Stomach (tissue), 8 donors: ENCODE measurements at regions not wholly inside any gene's neighbourhood (a gene's known extent, or its start where the extent isn't known, plus 50 kb on each side); places are given as distances from the start of the nearest gene placed in this dataset.

Source experiments
- DNase-seq, 2 donors: peaks; one replicate each; pipeline versions ENCODE4 v3.0.0 to v3.0.0-alpha.2; 2013 to 2019
- H3K27ac ChIP-seq, 5 donors: fragments of 200-600 bp in 4 of 5; sonication (generic) in 4 of 5; one replicate each; pipeline ENCODE4 v1.5.1; 2013 to 2019; ENCODE audit warnings: mild to moderate bottlenecking in 1 of 5, moderate library complexity in 1 of 5
- H3K27me3 ChIP-seq, 3 donors: fragments of 200-600 bp; sonication (generic); one replicate each; pipeline ENCODE4 v1.5.1; 2017 to 2019; ENCODE audit warnings: mixed run types in 1 of 3
- H3K36me3 ChIP-seq, 4 donors: fragments of 200-600 bp; sonication (generic); 1 replicate in 3 of 4; 2 replicates in 1 of 4; pipeline ENCODE4 v1.5.1; 2016 to 2019
- H3K4me1 ChIP-seq, 4 donors: fragments of 200-600 bp; sonication (generic); one replicate each; pipeline ENCODE4 v1.5.1; 2016 to 2019
- H3K4me3 ChIP-seq, 4 donors: fragments of 200-600 bp; sonication (generic) in 3 of 4; one replicate each; pipeline ENCODE4 v1.5.1; 2016 to 2019; ENCODE audit warnings: mild to moderate bottlenecking in 1 of 4
- H3K9me3 ChIP-seq, 4 donors: fragments of 200-600 bp; sonication (generic); one replicate each; pipeline ENCODE4 v1.5.1; 2016 to 2019
- CTCF ChIP-seq, 7 experiments: fragments of 450-650 bp in 4 of 7; fragments of 200-600 bp in 3 of 7; sonication (generic) in 3 of 7; IDR thresholded peaks; one replicate each; pipeline ENCODE4 v1.5.1; 2016 to 2019; ENCODE audit warnings: antibody characterized with exemption in 7 of 7, control low read depth in 2 of 7, mild to moderate bottlenecking in 1 of 7
- EP300 ChIP-seq: sonication (generic); formaldehyde crosslinking; IDR thresholded peaks from one replicate; pipeline ENCODE4 v1.6.1; 2017; ENCODE audit warnings: antibody characterized with exemption
- POLR2A ChIP-seq, 4 donors: fragments of 450-650 bp; IDR thresholded peaks; one replicate each; pipeline ENCODE4 v1.6.1; 2016; ENCODE audit warnings: antibody characterized with exemption in 4 of 4, control low read depth in 2 of 4, mild to moderate bottlenecking in 1 of 4, moderate library complexity in 1 of 4
- POLR2AphosphoS5 ChIP-seq, 3 donors: sonication (generic); formaldehyde crosslinking; IDR thresholded peaks; one replicate each; pipeline ENCODE4 v1.6.1; 2016; ENCODE audit warnings: antibody characterized with exemption in 3 of 3
- WGBS, 5 donors: extraction: QIAGEN DNeasy Blood & Tissue Kit in 3 of 5; methylation state at CpG; one replicate each; pipeline versions ENCODE4 v1.1.5 to v1.1.7; 2013 to 2018; 5-methylcytosine and 5-hydroxymethylcytosine counted together
- intact Hi-C: fragments of 100-400 bp; cut with DNase I; formaldehyde crosslinking; loops from one replicate; pipeline ENCODE4 v1.15.1; 2023; ENCODE audit warnings: low total_unique reads
- donor health status: healthy with polysubstance abuse.
- donor health status: Bipolar disorder and iron deficiency.
- donor health status: healthy.

DNA sequence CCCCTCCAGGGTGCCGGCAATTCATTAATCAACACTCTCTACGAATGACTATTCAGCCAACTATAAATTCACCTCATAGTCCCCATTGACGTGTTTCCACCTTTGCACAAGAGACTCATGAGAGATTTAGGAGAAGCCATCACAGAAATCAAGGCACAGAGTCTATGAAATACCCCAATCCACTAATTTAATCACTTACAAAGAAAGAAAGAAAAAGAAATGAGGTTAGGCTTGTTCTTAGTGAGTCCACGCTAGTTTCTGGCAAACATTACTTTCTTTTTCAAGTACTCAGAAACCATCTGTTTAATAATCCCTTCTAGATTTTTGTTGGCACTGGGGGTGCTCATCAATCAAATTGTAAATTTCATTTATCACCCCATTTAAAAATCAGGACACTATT, 125.2 kb upstream of the ADPGK start:
- Histone ChIP-seq H3K27me3 (no peaks in the 10 kb centered on the region), H3K27ac (no peak overlapping the region), H3K9me3 (no peaks in the 10 kb centered on the region), H3K4me1 (no peaks in the 10 kb centered on the region), H3K4me3 (no peak overlapping the region), H3K36me3 (no peaks in the 10 kb centered on the region)
- TF ChIP-seq POLR2A (IDR thresholded peaks at IDR 0.05) (no peak), EP300 (no peak), CTCF (IDR thresholded peaks at IDR 0.05) (no peak), POLR2AphosphoS5 (IDR thresholded peaks at IDR 0.05) (no peak)
- 68 to 81% (median 74%) methylated on average over 4 of the region's 4 CpGs for WGBS, 5 donors
- intact Hi-C loops: no loop called here
- DNase-seq: no peak

DNA sequence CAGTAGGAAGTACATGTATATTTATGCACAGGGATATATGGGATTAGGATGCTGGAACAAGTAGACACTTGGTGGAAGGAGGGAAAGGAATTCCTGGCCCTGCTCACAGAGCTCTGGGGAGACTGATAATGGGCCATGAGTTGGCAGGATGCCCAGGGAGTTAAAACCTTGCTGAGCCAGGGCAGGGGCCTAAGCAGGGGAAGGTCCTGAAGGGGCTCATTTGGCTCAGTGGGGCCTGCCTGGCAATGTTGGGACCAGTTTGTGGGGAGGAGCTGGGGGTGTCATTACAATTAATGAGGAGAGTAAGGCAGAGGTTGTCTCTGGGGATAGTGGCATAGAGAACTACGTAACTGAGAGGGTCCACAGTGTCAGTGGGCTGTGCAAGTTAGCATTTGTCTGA, 124.2 kb upstream of the ADPGK start:
- intact Hi-C loops: no loop called here
- Histone ChIP-seq H3K4me1 (peaks cover 0 to 4% (median 2%) of the 10 kb centered on the region in 4 donors), H3K27ac (no peak overlapping the region), H3K27me3 (peaks cover 0 to 3% (median 0%) of the 10 kb centered on the region in 3 donors), H3K36me3 (no peaks in the 10 kb centered on the region), H3K4me3 (no peak overlapping the region), H3K9me3 (no peaks in the 10 kb centered on the region)
- 55 to 95% (median 86%) methylated on average over 1 of the region's 1 CpG for WGBS, 5 donors
- TF ChIP-seq CTCF (IDR thresholded peaks at IDR 0.05) (no peak), POLR2A (IDR thresholded peaks at IDR 0.05) (no peak), POLR2AphosphoS5 (IDR thresholded peaks at IDR 0.05) (no peak), EP300 (no peak)
- peak in 1 of 2 donors; percentile 76 for DNase-seq

GRCh38 chr15:72902919-72903260, 119.3 kb upstream of the ADPGK start:
- Histone ChIP-seq H3K4me3 (no peak overlapping the region), H3K4me1 (peaks cover 0 to 17% (median 10%) of the 10 kb centered on the region in 4 donors), H3K36me3 (no peaks in the 10 kb centered on the region), H3K27ac (no peak overlapping the region), H3K9me3 (no peaks in the 10 kb centered on the region), H3K27me3 (peaks cover 0 to 29% (median 5%) of the 10 kb centered on the region in 3 donors)
- intact Hi-C loops: no loop called here
- no peak for DNase-seq
- TF ChIP-seq EP300: no peak
- no peak for TF ChIP-seq POLR2AphosphoS5 (IDR thresholded peaks at IDR 0.05)
- no peak for TF ChIP-seq POLR2A (IDR thresholded peaks at IDR 0.05)
- no peak for TF ChIP-seq CTCF (IDR thresholded peaks at IDR 0.05)
- WGBS, 5 donors: 51 to 68% (median 65%) methylated on average over 5 of the region's 5 CpGs

GRCh38 chr15:72902245-72902918, 118.8 kb upstream of the ADPGK start:
- no peak overlapping the region for H3K4me3 ChIP-seq
- H3K4me1 ChIP-seq: peaks cover 0 to 17% (median 10%) of the 10 kb centered on the region in 4 donors
- WGBS, 5 donors: 15 to 26% (median 25%) methylated on average over 5 to 15 of the region's 15 CpGs
- no peak overlapping the region for H3K27ac ChIP-seq
- H3K36me3 ChIP-seq: no peaks in the 10 kb centered on the region
- H3K9me3 ChIP-seq: no peaks in the 10 kb centered on the region
- peak; percentile 32 to 89 for DNase-seq
- TF ChIP-seq POLR2A (IDR thresholded peaks at IDR 0.05) (no peak), POLR2AphosphoS5 (IDR thresholded peaks at IDR 0.05) (peak in 1 of 3 donors; percentile 4)
- peaks cover 0 to 29% (median 5%) of the 10 kb centered on the region in 3 donors for H3K27me3 ChIP-seq
- intact Hi-C loops: no loop called here

GRCh38 chr15:72892986-72893385, 109.4 kb upstream of the ADPGK start:
- Histone ChIP-seq H3K4me3 (no peak overlapping the region), H3K27ac (no peak overlapping the region), H3K36me3 (no peaks in the 10 kb centered on the region), H3K27me3 (peaks cover 0 to 4% (median 0%) of the 10 kb centered on the region in 3 donors), H3K9me3 (peaks cover 0 to 9% (median 4%) of the 10 kb centered on the region in 4 donors), H3K4me1 (no peaks in the 10 kb centered on the region)
- no peak for TF ChIP-seq POLR2AphosphoS5 (IDR thresholded peaks at IDR 0.05)
- no peak for TF ChIP-seq EP300
- TF ChIP-seq CTCF (IDR thresholded peaks at IDR 0.05): no peak
- no peak for TF ChIP-seq POLR2A (IDR thresholded peaks at IDR 0.05)
- no peak for DNase-seq
- 80 to 97% (median 91%) methylated on average over 2 of the region's 2 CpGs for WGBS, 5 donors
- intact Hi-C loops: no loop called here
